ENCODE measurements at regions not wholly inside any gene's neighbourhood (a gene's known extent, or its start where the extent isn't known, plus 50 kb on each side); places are given as distances from the start of the nearest gene placed in this dataset.

DNA sequence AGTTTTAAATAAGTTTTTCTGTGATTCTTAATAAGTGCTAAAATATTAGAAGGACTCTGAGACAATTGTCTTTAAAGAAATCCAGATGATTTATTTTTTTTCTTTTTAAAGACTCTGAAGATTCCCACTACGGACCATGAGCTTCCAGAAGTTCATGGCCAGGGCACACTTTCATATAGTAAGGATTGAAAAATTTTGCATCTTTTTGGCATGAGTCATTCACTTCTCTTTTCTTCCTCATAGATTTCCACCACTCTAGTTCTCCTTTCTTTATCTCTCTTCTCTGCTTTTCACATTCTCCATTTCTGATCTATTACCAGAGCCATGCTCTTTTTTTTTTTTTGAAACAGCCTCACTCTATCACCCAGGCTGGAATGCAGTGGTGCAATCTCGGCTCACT is 385.8 kb downstream of the FLRT2 start:
- Histone ChIP-seq H3K36me3 (no peaks in the 10 kb centered on the region), H3K27ac (no peak overlapping the region), H3K4me1 (no peaks in the 10 kb centered on the region), H3K9me3 (no peaks in the 10 kb centered on the region), H3K4me3 (no peak overlapping the region), H3K27me3 (no peaks in the 10 kb centered on the region)
- WGBS, 2 donors: 66 to 68% methylated on average over 2 of the region's 2 CpGs
- TF ChIP-seq EP300 (IDR thresholded peaks at IDR 0.05) (no peak), POLR2A (IDR thresholded peaks at IDR 0.05) (no peak)
- TF ChIP-seq, protein P1, sequence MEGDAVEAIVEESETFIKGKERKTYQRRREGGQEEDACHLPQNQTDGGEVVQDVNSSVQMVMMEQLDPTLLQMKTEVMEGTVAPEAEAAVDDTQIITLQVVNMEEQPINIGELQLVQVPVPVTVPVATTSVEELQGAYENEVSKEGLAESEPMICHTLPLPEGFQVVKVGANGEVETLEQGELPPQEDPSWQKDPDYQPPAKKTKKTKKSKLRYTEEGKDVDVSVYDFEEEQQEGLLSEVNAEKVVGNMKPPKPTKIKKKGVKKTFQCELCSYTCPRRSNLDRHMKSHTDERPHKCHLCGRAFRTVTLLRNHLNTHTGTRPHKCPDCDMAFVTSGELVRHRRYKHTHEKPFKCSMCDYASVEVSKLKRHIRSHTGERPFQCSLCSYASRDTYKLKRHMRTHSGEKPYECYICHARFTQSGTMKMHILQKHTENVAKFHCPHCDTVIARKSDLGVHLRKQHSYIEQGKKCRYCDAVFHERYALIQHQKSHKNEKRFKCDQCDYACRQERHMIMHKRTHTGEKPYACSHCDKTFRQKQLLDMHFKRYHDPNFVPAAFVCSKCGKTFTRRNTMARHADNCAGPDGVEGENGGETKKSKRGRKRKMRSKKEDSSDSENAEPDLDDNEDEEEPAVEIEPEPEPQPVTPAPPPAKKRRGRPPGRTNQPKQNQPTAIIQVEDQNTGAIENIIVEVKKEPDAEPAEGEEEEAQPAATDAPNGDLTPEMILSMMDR (IDR thresholded peaks at IDR 0.05): no peak
- no peak for DNase-seq (ENCODE audit: low spot score in 2 of 2)

DNA sequence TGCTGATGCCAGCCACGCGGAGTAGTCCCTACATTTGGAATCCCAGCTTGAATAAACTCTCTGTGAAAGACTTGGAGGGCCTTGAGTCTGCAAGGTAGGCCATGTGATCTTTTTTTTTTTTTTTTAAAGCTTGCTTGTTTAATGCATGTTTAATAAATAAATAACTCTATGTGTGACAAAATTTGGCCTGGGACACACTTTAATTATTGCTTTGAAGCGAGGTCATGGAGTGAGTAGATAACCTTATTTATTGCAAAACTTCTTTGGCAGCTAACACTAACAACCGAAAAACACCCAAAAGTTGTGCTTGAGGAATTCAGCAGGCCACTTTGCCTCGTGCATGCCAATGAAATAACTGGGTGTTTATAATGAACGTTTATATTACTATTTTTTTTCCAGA is 382.2 kb downstream of the FLRT2 start:
- Histone ChIP-seq H3K9me3 (no peaks in the 10 kb centered on the region), H3K27me3 (no peaks in the 10 kb centered on the region), H3K27ac (no peak overlapping the region), H3K4me1 (no peaks in the 10 kb centered on the region), H3K36me3 (no peaks in the 10 kb centered on the region), H3K4me3 (no peak overlapping the region)
- 81 to 83% methylated on average over 6 of the region's 6 CpGs for WGBS, 2 donors
- TF ChIP-seq, protein P1 (IDR thresholded peaks at IDR 0.05): no peak
- TF ChIP-seq POLR2A (IDR thresholded peaks at IDR 0.05) (no peak), EP300 (IDR thresholded peaks at IDR 0.05) (no peak)
- DNase-seq (ENCODE audit: low spot score in 2 of 2): no peak

DNA sequence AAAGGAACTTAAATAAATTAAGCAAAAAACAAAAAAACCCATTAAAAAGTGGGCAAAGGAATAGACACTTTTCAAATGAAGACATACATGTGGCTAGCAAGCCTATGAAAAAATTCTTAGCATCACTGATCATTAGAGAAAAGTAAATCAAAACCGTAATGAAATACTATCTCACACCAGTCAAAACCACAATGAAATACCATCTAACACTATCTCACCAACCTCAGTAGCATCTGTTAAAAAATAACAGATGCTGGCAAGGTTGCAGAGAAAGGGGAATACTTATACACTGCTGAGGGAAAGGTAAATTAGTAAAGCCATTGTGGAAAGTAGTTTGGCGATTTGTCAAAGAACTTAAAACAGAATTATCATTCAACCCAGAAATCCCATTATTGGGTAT is 381.1 kb downstream of the FLRT2 start:
- no peaks in the 10 kb centered on the region for H3K27me3 ChIP-seq
- 94 to 96% methylated on average over 2 of the region's 2 CpGs for WGBS, 2 donors
- H3K4me3 ChIP-seq: no peak overlapping the region
- no peak overlapping the region for H3K27ac ChIP-seq
- TF ChIP-seq, protein P1 (IDR thresholded peaks at IDR 0.05): no peak
- TF ChIP-seq POLR2A (IDR thresholded peaks at IDR 0.05): no peak
- no peak for TF ChIP-seq EP300 (IDR thresholded peaks at IDR 0.05)
- DNase-seq (ENCODE audit: low spot score in 2 of 2): no peak
- H3K36me3 ChIP-seq: no peaks in the 10 kb centered on the region
- H3K9me3 ChIP-seq: no peaks in the 10 kb centered on the region
- no peaks in the 10 kb centered on the region for H3K4me1 ChIP-seq

DNA sequence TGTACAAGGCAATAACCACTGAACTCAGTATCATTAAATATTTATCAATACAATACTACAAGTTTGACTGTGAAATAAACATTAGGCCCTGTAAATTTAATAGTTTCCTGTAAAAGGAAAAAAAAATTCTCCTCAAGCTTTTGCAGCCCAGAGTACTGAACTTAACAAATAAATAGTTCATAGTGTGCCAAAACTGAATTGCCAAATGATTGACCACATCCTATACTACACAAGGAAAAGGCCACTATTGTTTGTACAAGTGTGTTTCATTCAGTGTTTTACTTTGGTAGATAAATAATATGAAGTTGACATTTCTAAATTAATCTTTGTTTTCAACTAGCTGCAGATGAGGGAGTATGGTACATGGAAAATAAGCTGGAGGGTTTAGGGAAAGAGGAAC is 379.6 kb downstream of the FLRT2 start:
- no peaks in the 10 kb centered on the region for H3K4me1 ChIP-seq
- H3K27ac ChIP-seq: no peak overlapping the region
- H3K4me3 ChIP-seq: no peak overlapping the region
- H3K27me3 ChIP-seq: no peaks in the 10 kb centered on the region
- no peak for DNase-seq (ENCODE audit: low spot score in 2 of 2)
- no peaks in the 10 kb centered on the region for H3K36me3 ChIP-seq
- TF ChIP-seq, protein P1 (IDR thresholded peaks at IDR 0.05): no peak
- TF ChIP-seq EP300 (IDR thresholded peaks at IDR 0.05) (no peak), POLR2A (IDR thresholded peaks at IDR 0.05) (no peak)
- H3K9me3 ChIP-seq: peaks cover 0 to 3% (median 0%) of the 10 kb centered on the region in 4 donors

DNA sequence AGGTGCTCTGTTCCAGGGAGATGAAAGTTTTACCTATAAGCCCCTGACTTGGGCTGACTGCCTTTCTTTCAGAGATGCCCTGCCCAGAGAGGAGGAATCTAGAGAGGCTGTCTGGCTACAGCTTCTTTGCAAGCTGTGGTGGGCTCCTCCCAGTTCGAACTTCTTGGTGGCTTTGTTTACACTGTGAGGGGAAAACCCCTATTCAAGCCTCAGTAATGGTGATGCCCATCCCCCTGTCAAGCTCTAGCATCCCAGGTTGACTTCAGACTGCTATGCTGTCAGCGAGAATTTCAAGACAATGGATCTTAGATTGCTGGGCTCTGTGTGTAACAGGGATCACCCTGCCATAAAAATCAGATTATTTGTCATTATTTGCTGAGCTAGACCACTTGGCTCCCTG is 377.6 kb downstream of the FLRT2 start:
- no peak for DNase-seq (ENCODE audit: low spot score in 2 of 2)
- H3K4me1 ChIP-seq: no peaks in the 10 kb centered on the region
- no peaks in the 10 kb centered on the region for H3K27me3 ChIP-seq
- WGBS, 2 donors: 61 to 69% methylated on average over 2 of the region's 2 CpGs
- TF ChIP-seq EP300 (IDR thresholded peaks at IDR 0.05) (no peak), POLR2A (IDR thresholded peaks at IDR 0.05) (no peak)
- TF ChIP-seq, protein P1 (IDR thresholded peaks at IDR 0.05): no peak
- H3K36me3 ChIP-seq: no peaks in the 10 kb centered on the region
- H3K27ac ChIP-seq: no peak overlapping the region
- no peak overlapping the region for H3K4me3 ChIP-seq
- H3K9me3 ChIP-seq: peaks cover 0 to 8% (median 0%) of the 10 kb centered on the region in 4 donors
